ENCODE measurements at regions not wholly inside any gene's neighbourhood (a gene's known extent, or its start where the extent isn't known, plus 50 kb on each side); places are given as distances from the start of the nearest gene placed in this dataset.
"Not testable (repeated sequence)": the region's sequence is repeated elsewhere in the genome, so short reads cannot be mapped to it uniquely, and the experiment has no call there.

DNA sequence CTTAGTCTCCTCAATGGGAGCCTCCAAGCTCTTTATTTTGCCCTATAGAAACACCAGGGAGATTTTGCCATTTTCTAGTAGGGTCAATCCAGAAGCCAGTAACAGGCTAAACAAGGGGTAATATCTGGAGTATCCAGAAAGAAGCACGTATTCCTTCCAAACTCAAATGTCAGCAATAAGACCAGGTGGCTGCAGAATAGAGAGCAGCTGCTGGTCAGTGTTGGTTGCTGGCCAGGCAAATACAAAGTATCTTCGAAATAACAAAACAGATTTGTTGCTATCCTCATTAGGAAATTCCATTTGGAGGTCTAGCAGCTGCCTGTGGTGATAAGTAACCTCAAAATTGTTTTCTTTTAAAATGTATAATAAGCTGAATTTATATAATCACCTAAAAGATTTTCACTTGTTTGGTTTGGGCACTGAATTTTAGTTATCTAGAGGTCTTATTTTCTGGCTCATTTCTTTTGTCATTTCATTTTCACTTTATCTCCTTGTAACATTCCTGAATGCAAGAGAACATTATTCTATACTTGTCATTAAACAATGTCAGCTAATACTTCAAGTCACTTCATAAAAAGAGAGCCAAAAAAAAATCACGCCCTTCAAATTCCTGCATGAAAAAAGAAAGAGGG lies 320.6 kb downstream of the DTHD1 start:
- H3K4me3 ChIP-seq (ENCODE audit: low read depth, low read length): no peak overlapping the region
- no peak for DNase-seq
- TF ChIP-seq, protein P1, sequence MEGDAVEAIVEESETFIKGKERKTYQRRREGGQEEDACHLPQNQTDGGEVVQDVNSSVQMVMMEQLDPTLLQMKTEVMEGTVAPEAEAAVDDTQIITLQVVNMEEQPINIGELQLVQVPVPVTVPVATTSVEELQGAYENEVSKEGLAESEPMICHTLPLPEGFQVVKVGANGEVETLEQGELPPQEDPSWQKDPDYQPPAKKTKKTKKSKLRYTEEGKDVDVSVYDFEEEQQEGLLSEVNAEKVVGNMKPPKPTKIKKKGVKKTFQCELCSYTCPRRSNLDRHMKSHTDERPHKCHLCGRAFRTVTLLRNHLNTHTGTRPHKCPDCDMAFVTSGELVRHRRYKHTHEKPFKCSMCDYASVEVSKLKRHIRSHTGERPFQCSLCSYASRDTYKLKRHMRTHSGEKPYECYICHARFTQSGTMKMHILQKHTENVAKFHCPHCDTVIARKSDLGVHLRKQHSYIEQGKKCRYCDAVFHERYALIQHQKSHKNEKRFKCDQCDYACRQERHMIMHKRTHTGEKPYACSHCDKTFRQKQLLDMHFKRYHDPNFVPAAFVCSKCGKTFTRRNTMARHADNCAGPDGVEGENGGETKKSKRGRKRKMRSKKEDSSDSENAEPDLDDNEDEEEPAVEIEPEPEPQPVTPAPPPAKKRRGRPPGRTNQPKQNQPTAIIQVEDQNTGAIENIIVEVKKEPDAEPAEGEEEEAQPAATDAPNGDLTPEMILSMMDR (IDR thresholded peaks at IDR 0.05; ENCODE audit: low read depth, low read length): no peak

DNA sequence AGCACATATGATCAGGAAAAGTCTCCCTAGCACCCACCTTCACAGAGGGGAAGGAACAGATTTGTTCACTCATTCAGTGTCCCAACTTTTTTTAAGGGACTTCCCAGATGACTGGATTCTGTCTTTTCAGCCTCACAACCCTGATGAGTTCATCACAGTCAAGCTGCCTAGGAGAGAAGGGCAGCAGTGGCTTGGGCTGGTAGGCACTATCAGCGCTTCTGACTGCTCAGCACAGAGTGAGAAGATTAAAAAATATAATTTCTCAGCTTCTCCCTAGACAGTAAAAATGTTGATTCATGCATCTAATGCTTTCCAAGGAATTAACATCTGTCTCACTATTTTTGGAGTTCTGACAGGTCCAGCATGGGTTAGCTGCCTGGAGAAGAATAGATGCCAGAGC lies 328.2 kb downstream of the DTHD1 start:
- H3K27me3 ChIP-seq (ENCODE audit: insufficient read depth, low read depth, severe bottlenecking): no peaks in the 10 kb centered on the region
- TF ChIP-seq, protein P1 (IDR thresholded peaks at IDR 0.05; ENCODE audit: low read depth, low read length): no peak

More for the DNA sequence above, 320.6 kb downstream of the DTHD1 start:
- Histone ChIP-seq H3K27me3 (ENCODE audit: insufficient read depth, low read depth, severe bottlenecking) (peaks cover 8% of the 10 kb centered on the region), H3K27ac (no peak overlapping the region), H3K9me3 (ENCODE audit: severe bottlenecking) (no peaks in the 10 kb centered on the region), H3K36me3 (no peaks in the 10 kb centered on the region)

DNA sequence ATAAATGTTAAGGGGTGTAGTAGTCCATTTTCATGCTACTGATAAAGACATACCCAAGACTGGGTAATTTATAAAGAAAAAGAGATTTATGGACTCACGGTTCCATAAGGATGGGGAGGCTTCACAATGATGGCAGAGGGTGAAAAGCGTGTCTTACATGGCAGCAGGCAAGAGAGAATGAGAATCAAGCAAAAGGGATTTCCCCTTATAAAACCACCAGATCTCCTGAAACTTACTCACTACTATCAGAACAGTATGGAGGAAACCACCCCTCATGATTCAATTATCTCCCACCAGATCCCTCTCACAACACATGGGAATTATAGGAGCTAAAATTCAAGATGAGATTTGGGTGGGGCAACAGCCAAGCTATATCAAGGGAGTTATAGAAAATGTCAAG lies 329.2 kb downstream of the DTHD1 start:
- H3K9me3 ChIP-seq (ENCODE audit: severe bottlenecking): peaks cover 2% of the 10 kb centered on the region
- TF ChIP-seq, protein P1 (IDR thresholded peaks at IDR 0.05; ENCODE audit: low read depth, low read length): no peak
- DNase-seq: no peak
- H3K4me3 ChIP-seq (ENCODE audit: low read depth, low read length): no peak overlapping the region
- H3K36me3 ChIP-seq: no peaks in the 10 kb centered on the region
- no peak overlapping the region for H3K27ac ChIP-seq
- H3K27me3 ChIP-seq (ENCODE audit: insufficient read depth, low read depth, severe bottlenecking): no peaks in the 10 kb centered on the region

More for the DNA sequence above, 328.2 kb downstream of the DTHD1 start:
- Histone ChIP-seq H3K27ac (no peak overlapping the region), H3K4me3 (ENCODE audit: low read depth, low read length) (no peak overlapping the region), H3K36me3 (no peaks in the 10 kb centered on the region), H3K9me3 (ENCODE audit: severe bottlenecking) (peaks cover 2% of the 10 kb centered on the region)
- DNase-seq: no peak

DNA sequence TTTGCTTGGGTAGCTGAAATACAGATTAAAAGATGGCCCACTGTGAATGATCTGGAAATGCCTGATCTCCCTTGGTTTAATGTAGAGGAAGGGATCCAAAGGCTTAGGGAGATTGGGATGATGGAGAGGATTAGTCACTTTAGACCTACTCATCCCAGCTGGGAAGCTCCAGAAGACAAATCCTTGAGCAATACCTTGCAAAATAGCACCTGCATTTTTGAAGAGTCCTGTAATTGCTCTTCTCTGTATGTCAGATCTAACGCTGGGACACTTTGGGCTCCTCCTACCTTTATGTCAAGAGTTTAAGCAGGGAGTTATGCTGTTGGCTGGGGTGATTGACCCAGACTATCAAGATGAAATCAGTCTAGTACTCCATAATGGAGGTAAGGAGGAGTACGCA lies 331.7 kb downstream of the DTHD1 start:
- peaks cover 19% of the 10 kb centered on the region for H3K27me3 ChIP-seq (ENCODE audit: insufficient read depth, low read depth, severe bottlenecking)
- H3K36me3 ChIP-seq; H3K4me3 ChIP-seq (ENCODE audit: low read depth, low read length); H3K9me3 ChIP-seq (ENCODE audit: severe bottlenecking); H3K27ac ChIP-seq; DNase-seq: not testable (repeated sequence)

DNA sequence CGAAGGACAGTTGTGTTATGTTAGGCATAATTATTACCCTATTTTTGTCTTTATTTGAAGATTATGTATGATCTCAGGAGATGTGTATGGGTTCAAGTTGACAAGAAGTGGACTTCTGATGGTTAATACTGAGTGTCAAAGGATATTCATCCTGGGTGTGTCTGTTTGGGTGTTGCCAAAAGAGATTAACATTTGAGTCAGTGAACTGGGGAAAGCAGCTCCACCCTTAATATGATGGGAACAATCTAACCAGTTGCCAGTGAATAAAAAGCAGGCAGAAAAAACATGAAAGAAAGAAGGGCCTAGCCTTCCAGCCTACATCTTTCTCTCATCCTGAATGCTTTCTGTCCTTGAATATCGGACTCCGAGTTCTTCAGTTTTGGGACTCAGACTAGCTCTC lies 332.6 kb downstream of the DTHD1 start:
- DNase-seq: no peak
- Histone ChIP-seq H3K27ac (no peak overlapping the region), H3K4me3 (ENCODE audit: low read depth, low read length) (no peak overlapping the region), H3K9me3 (ENCODE audit: severe bottlenecking) (peaks cover 2% of the 10 kb centered on the region), H3K27me3 (ENCODE audit: insufficient read depth, low read depth, severe bottlenecking) (peaks cover 26% of the 10 kb centered on the region), H3K36me3 (no peaks in the 10 kb centered on the region)
- TF ChIP-seq, protein P1 (IDR thresholded peaks at IDR 0.05; ENCODE audit: low read depth, low read length): no peak

DNA sequence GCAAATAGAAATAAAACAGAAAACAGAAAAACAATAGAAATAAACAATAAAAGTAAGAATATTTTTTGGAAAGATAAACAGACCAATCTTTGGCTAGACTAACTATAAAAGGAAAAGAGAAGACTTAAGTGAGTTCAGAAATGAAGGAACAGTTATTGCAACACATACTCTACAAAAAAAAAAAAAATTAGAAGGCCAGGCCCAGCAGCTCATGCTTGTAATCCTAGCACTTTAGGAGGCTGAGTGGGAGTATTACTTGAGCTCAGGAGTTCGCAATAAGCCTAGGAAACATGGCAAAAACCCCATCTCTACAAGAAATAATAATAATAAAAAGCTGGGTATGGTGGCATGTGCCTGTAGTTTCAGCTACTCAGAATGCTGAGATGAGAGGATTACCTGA lies 336.7 kb downstream of the DTHD1 start:
- TF ChIP-seq, protein P1 (IDR thresholded peaks at IDR 0.05; ENCODE audit: low read depth, low read length): no peak
- no peak for DNase-seq
- Histone ChIP-seq H3K9me3 (ENCODE audit: severe bottlenecking) (peaks cover 2% of the 10 kb centered on the region), H3K27me3 (ENCODE audit: insufficient read depth, low read depth, severe bottlenecking) (peaks cover 47% of the 10 kb centered on the region), H3K36me3 (no peaks in the 10 kb centered on the region), H3K27ac (no peak overlapping the region), H3K4me3 (ENCODE audit: low read depth, low read length) (no peak overlapping the region)

Data from WERI-Rb-1 (cell line).